Neutrophil (primary cell): ENCODE measurements at regions not wholly inside any gene's neighbourhood (a gene's known extent, or its start where the extent isn't known, plus 50 kb on each side); places are given as distances from the start of the nearest gene placed in this dataset.

Experiments
- H3K27ac ChIP-seq: fragments of 200-600 bp; sonication (generic); 2 replicates; pipeline ENCODE4 v1.5.1; 2016; ENCODE audit warnings: mild to moderate bottlenecking, moderate library complexity
- H3K27me3 ChIP-seq: fragments of 200-600 bp; sonication (generic); 2 replicates; pipeline ENCODE4 v1.6.0; 2016; ENCODE audit warnings: mild to moderate bottlenecking
- H3K36me3 ChIP-seq: fragments of 200-600 bp; sonication (generic); 2 replicates; pipeline ENCODE4 v1.5.1; 2017
- H3K4me1 ChIP-seq, 2 experiments: fragments of 200-600 bp in 1 of 2; sonication (generic) in 1 of 2; 1 replicate in 1 of 2; 2 replicates in 1 of 2; pipeline versions ENCODE4 v1.5.1 to v1.6.1; 2013 to 2016; ENCODE audit warnings: low read depth in 1 of 2, low read length in 1 of 2, mild to moderate bottlenecking in 1 of 2, moderate library complexity in 1 of 2; ENCODE audit not compliant: control insufficient read depth in 1 of 2, insufficient read depth in 1 of 2
- H3K4me3 ChIP-seq, 2 experiments: fragments of 200-600 bp in 1 of 2; sonication (generic) in 1 of 2; 1 replicate in 1 of 2; 2 replicates in 1 of 2; pipeline ENCODE4 v1.5.1; 2013 to 2016; ENCODE audit warnings: low read depth in 1 of 2, low read length in 1 of 2, mild to moderate bottlenecking in 1 of 2, moderate library complexity in 1 of 2
- H3K9me3 ChIP-seq: fragments of 200-600 bp; sonication (generic); 2 replicates; pipeline ENCODE4 v1.5.1; 2016
- CTCF ChIP-seq: fragments of 200-600 bp; sonication (generic); IDR thresholded peaks from 2 replicates; pipeline ENCODE4 v1.5.1; 2016; ENCODE audit warnings: antibody characterized with exemption

- H3K27ac ChIP-seq, result no peak overlapping the region
- no peaks in the 10 kb centered on the region for H3K36me3 ChIP-seq
- TF ChIP-seq CTCF, result no peak
- no peak overlapping the region for H3K4me3 ChIP-seq
- H3K27me3 ChIP-seq, result peaks cover 2% of the 10 kb centered on the region
- no peaks in the 10 kb centered on the region for H3K9me3 ChIP-seq
- H3K4me1 ChIP-seq, result no peaks in the 10 kb centered on the region
Measured at GRCh38 chr13:112320303-112320702, 55.9 kb upstream of the SPACA7 start.

GRCh38 chr13:112322557-112322956 is 53.6 kb upstream of the SPACA7 start:
- H3K36me3 ChIP-seq, result no peaks in the 10 kb centered on the region
- no peak overlapping the region for H3K4me3 ChIP-seq
- H3K9me3 ChIP-seq, result no peaks in the 10 kb centered on the region
- no peak overlapping the region for H3K27ac ChIP-seq
- peaks cover 6% of the 10 kb centered on the region for H3K27me3 ChIP-seq
- no peaks in the 10 kb centered on the region for H3K4me1 ChIP-seq
- no peak for TF ChIP-seq CTCF

GRCh38 chr13:112324116-112324515 is 52.0 kb upstream of the SPACA7 start:
- Histone ChIP-seq H3K27me3 (peaks cover 20% of the 10 kb centered on the region), H3K27ac (no peak overlapping the region), H3K4me3 (no peak overlapping the region), H3K36me3 (no peaks in the 10 kb centered on the region), H3K9me3 (no peaks in the 10 kb centered on the region), H3K4me1 (no peaks in the 10 kb centered on the region)
- no peak for TF ChIP-seq CTCF

- H3K4me3 ChIP-seq, result no peak overlapping the region
- H3K27me3 ChIP-seq, result peaks cover 32% of the 10 kb centered on the region
- no peaks in the 10 kb centered on the region for H3K4me1 ChIP-seq
- TF ChIP-seq CTCF, result no peak
- H3K27ac ChIP-seq, result no peak overlapping the region
- H3K36me3 ChIP-seq, result no peaks in the 10 kb centered on the region
- no peaks in the 10 kb centered on the region for H3K9me3 ChIP-seq
Measured at GRCh38 chr13:112325142-112325808, 50.9 kb upstream of the SPACA7 start.

- Histone ChIP-seq H3K36me3 (no peaks in the 10 kb centered on the region), H3K4me1 (no peaks in the 10 kb centered on the region), H3K9me3 (no peaks in the 10 kb centered on the region), H3K4me3 (no peak overlapping the region), H3K27ac (no peak overlapping the region), H3K27me3 (peaks cover 40% of the 10 kb centered on the region)
- no peak for TF ChIP-seq CTCF
Measured at GRCh38 chr13:112325920-112326645, 50.1 kb upstream of the SPACA7 start.
